Bronchial epithelial cell (primary cell): ENCODE measurements at regions not wholly inside any gene's neighbourhood (a gene's known extent, or its start where the extent isn't known, plus 50 kb on each side); places are given as distances from the start of the nearest gene placed in this dataset.

ENCODE experiments used
- DNase-seq: peaks from one replicate; pipeline ENCODE4 v3.0.0-alpha.2; 2010; ENCODE audit warnings: low read depth
- FAIRE-seq: peaks from 2 replicates; lab custom pipeline; 2011; peaks lifted over from hg19 to GRCh38; lab: Jason Lieb, UNC
- H3K27me3 ChIP-seq: 2 replicates; pipeline ENCODE4 v1.5.1; 2011; ENCODE audit warnings: low read length; ENCODE audit not compliant: control insufficient read depth, insufficient read depth
- H3K36me3 ChIP-seq: 2 replicates; pipeline ENCODE4 v1.5.1; 2011; ENCODE audit warnings: low read length; ENCODE audit not compliant: control insufficient read depth, insufficient read depth
- H3K4me3 ChIP-seq: 2 replicates; pipeline ENCODE4 v1.5.1; 2011; ENCODE audit warnings: mild to moderate bottlenecking, low read depth, low read length, control low read depth
- CTCF ChIP-seq: IDR thresholded peaks from 2 replicates; pipeline ENCODE4 v1.5.1; 2011; ENCODE audit warnings: mild to moderate bottlenecking, moderate library complexity, low read length, control low read depth, inconsistent platforms; ENCODE audit not compliant: insufficient read depth, severe bottlenecking

- Histone ChIP-seq H3K27me3 (no peaks in the 10 kb centered on the region), H3K36me3 (no peaks in the 10 kb centered on the region), H3K4me3 (no peak overlapping the region)
- FAIRE-seq (no peak), DNase-seq (no peak)
- no peak for TF ChIP-seq CTCF
These were observed 89.4 kb upstream of the NTRK3 start for GRCh38 chr15:88345962-88346361.

DNA sequence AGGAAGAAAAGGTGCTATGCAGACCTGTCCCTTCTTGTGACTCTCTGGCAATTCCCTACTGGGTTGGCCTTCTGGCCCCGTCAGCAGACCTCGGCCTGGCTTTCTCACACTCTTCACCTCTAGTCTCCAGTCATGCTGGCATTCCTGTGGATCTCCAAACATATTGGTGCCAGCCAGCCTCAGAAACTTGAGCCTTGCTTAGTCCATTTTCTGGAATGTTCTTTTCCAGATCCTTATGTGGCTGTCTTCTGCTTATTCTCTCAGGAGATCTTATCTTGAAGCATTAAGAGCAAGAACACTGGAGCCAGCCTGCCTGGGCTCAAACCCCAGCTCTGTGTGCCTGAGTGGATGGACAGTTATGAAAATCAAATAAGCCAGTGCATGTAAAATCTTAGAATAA, 88.2 kb upstream of the NTRK3 start:
- Histone ChIP-seq H3K36me3 (no peaks in the 10 kb centered on the region), H3K4me3 (no peak overlapping the region), H3K27me3 (no peaks in the 10 kb centered on the region)
- no peak for FAIRE-seq
- no peak for DNase-seq
- TF ChIP-seq CTCF = no peak

- FAIRE-seq (no peak), DNase-seq (no peak)
- no peak for TF ChIP-seq CTCF
- H3K4me3 ChIP-seq = no peak overlapping the region
- no peaks in the 10 kb centered on the region for H3K27me3 ChIP-seq
- H3K36me3 ChIP-seq = no peaks in the 10 kb centered on the region
These were observed 86.1 kb upstream of the NTRK3 start for GRCh38 chr15:88342666-88343065.

GRCh38 chr15:88341653-88342052, 85.1 kb upstream of the NTRK3 start:
- FAIRE-seq (no peak), DNase-seq (no peak)
- no peaks in the 10 kb centered on the region for H3K36me3 ChIP-seq
- H3K4me3 ChIP-seq = no peak overlapping the region
- no peak for TF ChIP-seq CTCF
- H3K27me3 ChIP-seq = no peaks in the 10 kb centered on the region

DNA sequence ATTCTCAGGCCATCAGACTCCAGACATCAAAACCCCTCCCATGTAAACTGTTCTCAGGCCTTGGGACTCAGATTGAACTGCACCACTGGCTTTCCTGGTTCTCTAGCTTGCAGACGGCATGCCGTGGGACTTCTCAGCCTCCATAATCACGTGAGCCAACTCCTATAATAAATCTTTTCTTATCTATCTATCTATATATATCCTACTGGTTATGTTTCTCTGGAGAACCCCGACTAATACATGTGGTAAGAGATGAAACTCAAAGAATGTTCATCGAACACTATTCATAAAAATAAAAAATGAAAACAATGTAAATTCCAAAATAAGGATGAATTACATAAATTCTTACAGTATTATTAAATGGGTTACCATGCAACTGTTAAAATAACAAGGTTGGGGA, 84.5 kb upstream of the NTRK3 start:
- Histone ChIP-seq H3K27me3 (no peaks in the 10 kb centered on the region), H3K36me3 (no peaks in the 10 kb centered on the region), H3K4me3 (no peak overlapping the region)
- no peak for TF ChIP-seq CTCF
- no peak for FAIRE-seq
- DNase-seq = no peak

DNA sequence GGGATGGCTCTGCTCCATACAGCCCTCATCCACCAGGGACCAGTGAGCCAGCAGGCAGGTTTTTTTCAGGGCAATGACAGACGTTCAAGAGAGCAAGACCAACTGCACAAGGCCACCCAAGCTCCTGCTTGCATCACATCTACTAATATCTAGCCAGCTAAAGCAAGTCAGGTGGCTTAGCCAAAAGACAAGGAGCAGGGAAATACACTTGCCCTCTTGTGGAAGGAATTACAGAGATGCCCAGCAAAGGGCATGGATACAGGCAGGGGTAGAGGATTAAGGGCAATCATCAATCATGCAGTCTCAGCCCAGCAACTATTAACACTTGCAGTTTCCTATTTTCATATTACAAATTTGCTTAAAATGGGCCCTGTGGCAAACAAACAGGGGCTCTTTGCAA, 81.5 kb upstream of the NTRK3 start:
- Histone ChIP-seq H3K4me3 (no peak overlapping the region), H3K36me3 (no peaks in the 10 kb centered on the region), H3K27me3 (no peaks in the 10 kb centered on the region)
- no peak for FAIRE-seq
- TF ChIP-seq CTCF = no peak
- no peak for DNase-seq
